Effector memory CD8-positive, alpha-beta T cell (primary cell): ENCODE measurements at regions not wholly inside any gene's neighbourhood (a gene's known extent, or its start where the extent isn't known, plus 50 kb on each side); places are given as distances from the start of the nearest gene placed in this dataset.

ENCODE experiments used
- ATAC-seq: fragments of 150-1000 bp; cut with Tn5 transposase; replicated peaks from 2 replicates; pipeline ENCODE4 v1.10.0; 2021; ENCODE audit warnings: mild to moderate bottlenecking, moderate library complexity
- DNase-seq, 3 experiments: peaks; one replicate each; pipeline ENCODE4 v3.0.0; 2021
- H3K27ac Mint-ChIP-seq, 2 donors: one replicate each; pipeline ENCODE4 v1.8.0; 2022; ENCODE audit warnings: mild to moderate bottlenecking in 2 of 2, mixed read lengths in 2 of 2, moderate library complexity in 2 of 2
- H3K27me3 Mint-ChIP-seq, 2 donors: one replicate each; pipeline ENCODE4 v1.8.0; 2022; ENCODE audit warnings: mixed read lengths in 2 of 2
- H3K36me3 Mint-ChIP-seq: one replicate; pipeline ENCODE4 v1.8.0; 2022; ENCODE audit warnings: mild to moderate bottlenecking, moderate library complexity, mixed read lengths; ENCODE audit not compliant: insufficient read depth
- H3K4me1 Mint-ChIP-seq, 2 donors: one replicate each; pipeline ENCODE4 v1.8.0; 2022; ENCODE audit warnings: low read depth in 2 of 2, mixed read lengths in 2 of 2
- H3K4me3 Mint-ChIP-seq, 2 donors: one replicate each; pipeline ENCODE4 v1.8.0; 2022; ENCODE audit warnings: mild to moderate bottlenecking in 2 of 2, mixed read lengths in 2 of 2, moderate library complexity in 2 of 2
- H3K9me3 Mint-ChIP-seq, 2 donors: one replicate each; pipeline ENCODE4 v1.8.0; 2022; ENCODE audit warnings: mixed read lengths in 2 of 2

GRCh38 chr2:71782323-71782722 lies 329.0 kb downstream of the DYSF start:
- peaks cover 38 to 42% of the 10 kb centered on the region in 2 donors for H3K27me3 Mint-ChIP-seq
- no peaks in the 10 kb centered on the region for H3K9me3 Mint-ChIP-seq
- ATAC-seq (no peak), DNase-seq (no peak)
- H3K4me1 Mint-ChIP-seq: peaks cover 0 to 1% of the 10 kb centered on the region in 2 donors
- no peak overlapping the region for H3K27ac Mint-ChIP-seq
- no peak overlapping the region for H3K4me3 Mint-ChIP-seq
- no peaks in the 10 kb centered on the region for H3K36me3 Mint-ChIP-seq

DNA sequence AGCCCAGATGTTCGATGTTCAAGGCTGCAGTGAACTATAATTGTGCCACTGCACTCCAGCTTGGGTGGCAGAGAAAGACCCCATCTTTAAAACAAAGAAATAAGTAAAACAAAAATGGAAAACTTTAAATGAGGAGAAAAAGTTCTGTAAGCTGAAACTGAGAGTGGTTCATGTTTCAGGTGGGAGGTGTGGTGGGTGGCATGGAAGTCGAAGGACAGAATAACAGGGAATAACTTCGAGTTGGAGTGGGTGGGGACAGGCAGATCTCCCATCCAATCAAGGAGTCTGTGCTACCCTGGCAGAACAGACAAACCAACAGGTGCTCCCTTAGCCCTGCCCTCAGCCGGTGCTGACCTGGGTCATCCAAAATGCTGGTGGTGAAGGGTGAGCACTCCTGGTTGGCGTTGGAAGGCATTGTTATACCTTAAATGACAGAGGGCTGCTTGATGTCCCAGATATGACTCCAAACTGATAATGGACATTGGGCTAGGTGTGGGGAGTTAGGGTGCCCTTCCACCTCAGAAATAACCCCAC lies 328.4 kb downstream of the DYSF start:
- Mint-ChIP-seq H3K27ac (no peak overlapping the region), H3K27me3 (peaks cover 38 to 47% of the 10 kb centered on the region in 2 donors), H3K4me3 (no peak overlapping the region), H3K9me3 (no peaks in the 10 kb centered on the region), H3K36me3 (no peaks in the 10 kb centered on the region), H3K4me1 (peaks cover 0 to 1% of the 10 kb centered on the region in 2 donors)
- DNase-seq: no peak
- ATAC-seq: no peak

DNA sequence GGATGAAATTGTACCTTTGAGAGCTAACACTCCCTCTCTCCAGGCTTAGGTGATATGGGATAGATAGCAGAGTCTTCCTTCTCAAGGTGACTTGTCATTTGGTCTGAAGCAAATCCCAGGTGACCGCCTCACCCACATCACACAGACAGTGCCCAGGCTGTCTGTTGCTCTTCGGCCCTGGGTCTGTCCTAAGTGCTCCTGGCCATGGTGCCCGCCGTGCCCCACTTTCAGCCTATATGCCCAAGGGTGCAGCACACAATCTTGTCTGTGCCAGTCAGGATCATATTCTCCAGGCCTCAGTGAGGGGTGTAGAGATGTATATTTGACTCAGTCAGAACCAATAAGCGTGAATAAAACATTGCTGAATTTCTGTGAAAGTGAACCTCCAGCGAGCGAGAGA lies 326.8 kb downstream of the DYSF start:
- Mint-ChIP-seq H3K4me3 (no peak overlapping the region), H3K27me3 (peaks cover 31 to 33% of the 10 kb centered on the region in 2 donors), H3K36me3 (no peaks in the 10 kb centered on the region), H3K27ac (no peak overlapping the region), H3K4me1 (peaks cover 0 to 1% of the 10 kb centered on the region in 2 donors), H3K9me3 (no peaks in the 10 kb centered on the region)
- ATAC-seq (no peak), DNase-seq (no peak)

GRCh38 chr2:71779774-71780105 lies 326.4 kb downstream of the DYSF start:
- ATAC-seq (no peak), DNase-seq (no peak)
- Mint-ChIP-seq H3K9me3 (no peaks in the 10 kb centered on the region), H3K4me3 (no peak overlapping the region), H3K4me1 (no peaks in the 10 kb centered on the region), H3K27ac (no peak overlapping the region), H3K27me3 (peaks cover 27 to 29% of the 10 kb centered on the region in 2 donors), H3K36me3 (no peaks in the 10 kb centered on the region)

- Mint-ChIP-seq H3K36me3 (no peaks in the 10 kb centered on the region), H3K9me3 (no peaks in the 10 kb centered on the region), H3K4me1 (no peaks in the 10 kb centered on the region), H3K4me3 (no peak overlapping the region), H3K27ac (no peak overlapping the region), H3K27me3 (peaks cover 26 to 29% of the 10 kb centered on the region in 2 donors)
- ATAC-seq (no peak), DNase-seq (no peak)
Observed at GRCh38 chr2:71778936-71779773, 325.8 kb downstream of the DYSF start.

DNA sequence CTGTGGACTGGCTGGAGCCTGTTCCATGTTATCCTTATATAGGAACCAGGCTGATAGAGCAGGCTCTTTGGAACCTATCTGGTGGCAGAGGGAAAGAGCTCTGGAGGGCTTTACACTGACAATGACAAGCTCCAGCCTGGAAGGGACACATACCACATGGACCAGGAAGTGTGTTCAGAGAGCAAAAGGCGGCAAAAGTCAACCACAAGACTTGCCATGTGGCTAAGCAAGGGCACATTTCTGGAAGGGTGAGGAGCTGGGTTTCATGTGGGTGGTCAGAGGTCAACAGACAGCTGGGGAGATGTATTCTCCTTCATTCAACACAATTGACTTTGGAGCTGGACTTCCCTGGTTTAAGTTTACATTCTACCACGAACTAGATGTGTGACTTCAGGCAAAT lies 325.2 kb downstream of the DYSF start:
- Mint-ChIP-seq H3K36me3 (no peaks in the 10 kb centered on the region), H3K9me3 (peaks cover 0 to 6% of the 10 kb centered on the region in 2 donors), H3K27me3 (peaks cover 25 to 29% of the 10 kb centered on the region in 2 donors), H3K4me1 (no peaks in the 10 kb centered on the region), H3K27ac (no peak overlapping the region), H3K4me3 (no peak overlapping the region)
- no peak for ATAC-seq
- no peak for DNase-seq

GRCh38 chr2:71777946-71778345 lies 324.6 kb downstream of the DYSF start:
- DNase-seq (no peak), ATAC-seq (no peak)
- Mint-ChIP-seq H3K27me3 (peaks cover 19 to 24% of the 10 kb centered on the region in 2 donors), H3K4me1 (no peaks in the 10 kb centered on the region), H3K4me3 (no peak overlapping the region), H3K9me3 (peaks cover 0 to 7% of the 10 kb centered on the region in 2 donors), H3K36me3 (no peaks in the 10 kb centered on the region), H3K27ac (no peak overlapping the region)

GRCh38 chr2:71776227-71776626 lies 322.9 kb downstream of the DYSF start:
- Mint-ChIP-seq H3K4me1 (no peaks in the 10 kb centered on the region), H3K9me3 (peaks cover 0 to 7% of the 10 kb centered on the region in 2 donors), H3K36me3 (no peaks in the 10 kb centered on the region), H3K27me3 (peaks cover 14 to 20% of the 10 kb centered on the region in 2 donors), H3K4me3 (no peak overlapping the region), H3K27ac (no peak overlapping the region)
- ATAC-seq (no peak), DNase-seq (no peak)

DNA sequence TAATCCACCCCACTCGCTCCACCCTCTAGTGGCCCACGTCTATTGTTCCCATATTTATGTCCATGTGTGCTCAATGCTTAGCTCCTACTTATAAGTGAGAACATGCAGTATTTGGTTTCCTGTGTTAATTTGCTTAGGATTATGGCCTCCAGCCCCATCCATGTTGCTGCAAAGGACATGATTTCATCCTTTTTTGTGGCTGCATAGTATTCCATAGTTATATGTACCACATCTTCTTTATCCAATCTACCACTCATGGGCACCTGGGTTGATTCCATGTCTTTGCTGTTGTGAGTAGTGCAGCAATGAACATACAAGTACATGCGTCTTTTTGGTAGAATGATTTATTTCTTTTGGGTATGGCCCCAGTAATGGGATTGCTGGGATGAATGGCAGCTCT lies 319.9 kb downstream of the DYSF start:
- ATAC-seq (no peak), DNase-seq (no peak)
- no peak overlapping the region for H3K27ac Mint-ChIP-seq
- H3K27me3 Mint-ChIP-seq: peaks cover 0 to 11% of the 10 kb centered on the region in 2 donors
- no peaks in the 10 kb centered on the region for H3K36me3 Mint-ChIP-seq
- H3K9me3 Mint-ChIP-seq: peaks cover 0 to 7% of the 10 kb centered on the region in 2 donors
- H3K4me3 Mint-ChIP-seq: no peak overlapping the region
- H3K4me1 Mint-ChIP-seq: no peaks in the 10 kb centered on the region

DNA sequence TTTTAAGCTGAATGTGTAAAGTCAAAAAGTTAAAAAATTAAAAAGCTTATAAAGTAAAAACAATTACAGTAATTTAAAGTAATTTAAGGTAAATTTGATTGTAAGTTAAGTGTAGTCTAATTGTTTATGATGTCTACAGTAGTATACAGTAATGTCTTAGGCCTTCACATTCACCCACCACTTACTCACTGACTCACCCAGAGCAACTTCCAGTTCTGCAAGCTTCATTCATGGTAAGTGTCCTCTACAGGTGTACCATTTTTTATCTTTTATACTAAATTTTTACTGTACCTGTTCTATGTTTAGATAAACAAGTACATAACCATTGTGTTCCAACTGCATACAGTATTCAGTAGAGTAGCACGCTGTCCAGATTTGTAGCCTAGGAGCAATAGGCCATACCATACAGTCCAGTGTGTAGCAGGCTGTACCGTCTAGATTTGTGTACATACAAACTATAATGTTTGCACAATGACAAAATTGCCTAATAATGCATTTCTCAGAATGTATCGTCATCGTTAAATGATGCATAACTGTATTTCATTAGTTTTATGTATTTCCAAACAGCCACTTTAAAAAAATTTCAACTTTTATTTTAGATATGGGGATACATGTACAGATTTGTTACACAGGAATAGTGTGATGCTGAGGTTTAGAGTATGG lies 319.3 kb downstream of the DYSF start:
- H3K4me1 Mint-ChIP-seq: no peaks in the 10 kb centered on the region
- no peak for DNase-seq

DNA sequence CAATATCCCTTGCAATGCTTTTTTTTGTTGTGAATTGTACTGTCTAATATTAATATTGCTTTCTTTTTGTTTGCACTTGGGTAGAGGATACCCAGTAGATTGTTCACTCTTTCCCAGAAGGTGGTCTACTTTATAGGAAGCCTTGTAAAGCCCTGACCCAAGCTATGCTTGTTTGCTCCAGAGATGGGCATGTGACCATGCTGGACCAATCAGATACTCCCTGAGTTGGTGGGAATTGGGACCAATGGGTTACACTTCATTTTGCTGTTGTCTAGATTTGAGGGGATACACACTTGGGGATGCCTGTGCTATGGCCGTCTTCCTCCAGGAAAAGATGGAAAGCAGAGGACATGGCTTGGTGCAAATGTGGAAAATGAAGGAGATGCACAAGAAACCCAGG lies 314.3 kb downstream of the DYSF start:
- no peaks in the 10 kb centered on the region for H3K4me1 Mint-ChIP-seq
- DNase-seq: no peak
- H3K4me3 Mint-ChIP-seq: no peak overlapping the region
- no peak overlapping the region for H3K27ac Mint-ChIP-seq
- H3K9me3 Mint-ChIP-seq: no peaks in the 10 kb centered on the region
- no peaks in the 10 kb centered on the region for H3K27me3 Mint-ChIP-seq
- no peak for ATAC-seq
- H3K36me3 Mint-ChIP-seq: no peaks in the 10 kb centered on the region

More for the DNA sequence above, 319.3 kb downstream of the DYSF start:
- peaks cover 0 to 7% of the 10 kb centered on the region in 2 donors for H3K9me3 Mint-ChIP-seq
- no peak overlapping the region for H3K27ac Mint-ChIP-seq
- H3K4me3 Mint-ChIP-seq: no peak overlapping the region
- no peaks in the 10 kb centered on the region for H3K36me3 Mint-ChIP-seq
- H3K27me3 Mint-ChIP-seq: peaks cover 0 to 9% of the 10 kb centered on the region in 2 donors
- ATAC-seq: no peak

DNA sequence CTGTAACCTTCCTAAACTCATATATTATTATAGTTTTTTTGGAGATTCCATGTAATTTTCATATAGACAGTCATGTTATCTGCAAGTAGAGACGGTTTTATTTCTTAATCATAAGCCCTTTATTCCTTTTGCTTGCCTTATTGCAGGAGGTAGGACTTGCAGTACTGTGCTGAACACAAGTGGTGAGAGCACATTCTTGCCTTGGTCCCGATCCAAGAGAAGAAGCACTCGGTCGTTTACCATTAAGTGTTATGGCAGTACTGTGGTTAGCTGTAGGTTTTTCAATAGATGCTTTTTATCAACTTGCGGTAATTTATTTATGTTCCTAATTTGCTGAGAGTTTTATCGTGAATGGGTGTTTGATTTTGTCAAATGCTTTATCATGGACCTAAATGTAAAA lies 305.7 kb downstream of the DYSF start:
- Mint-ChIP-seq H3K9me3 (peaks cover 0 to 2% of the 10 kb centered on the region in 2 donors), H3K27me3 (peaks cover 12 to 15% of the 10 kb centered on the region in 2 donors), H3K4me3 (no peak overlapping the region), H3K4me1 (no peaks in the 10 kb centered on the region), H3K36me3 (no peaks in the 10 kb centered on the region), H3K27ac (no peak overlapping the region)
- no peak for DNase-seq
- ATAC-seq: no peak

DNA sequence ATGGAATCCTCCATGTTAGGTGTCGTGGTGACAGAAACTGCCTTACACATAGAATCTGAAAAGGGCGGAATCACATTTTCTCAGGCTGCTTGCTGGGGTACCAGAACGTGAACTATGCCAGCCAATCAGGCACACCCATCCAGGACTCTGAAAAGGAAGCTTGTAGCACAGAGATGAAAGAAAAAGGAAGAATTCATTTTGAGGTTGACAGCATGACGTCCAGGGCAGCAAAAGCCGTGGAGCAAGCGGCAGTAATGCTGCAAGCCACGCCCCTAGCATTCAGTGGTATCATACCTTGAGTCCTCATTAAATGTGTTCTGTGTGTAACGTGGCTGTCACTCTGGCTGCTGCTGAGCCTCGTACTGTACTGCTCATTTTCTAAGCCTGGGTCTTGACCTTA lies 304.0 kb downstream of the DYSF start:
- DNase-seq (no peak), ATAC-seq (no peak)
- H3K4me1 Mint-ChIP-seq: no peaks in the 10 kb centered on the region
- peaks cover 12 to 18% of the 10 kb centered on the region in 2 donors for H3K27me3 Mint-ChIP-seq
- no peaks in the 10 kb centered on the region for H3K36me3 Mint-ChIP-seq
- no peak overlapping the region for H3K4me3 Mint-ChIP-seq
- H3K27ac Mint-ChIP-seq: no peak overlapping the region
- peaks cover 3 to 4% of the 10 kb centered on the region in 2 donors for H3K9me3 Mint-ChIP-seq
